ENCODE measurements at regions not wholly inside any gene's neighbourhood (a gene's known extent, or its start where the extent isn't known, plus 50 kb on each side); places are given as distances from the start of the nearest gene placed in this dataset.
"Not testable (repeated sequence)": the region's sequence is repeated elsewhere in the genome, so short reads cannot be mapped to it uniquely, and the experiment has no call there.

GRCh38 chr18:56001576-56001975 lies 413.6 kb upstream of the TCF4 start:
- DNase-seq: no peak

- no peak for DNase-seq
These were observed 412.0 kb upstream of the TCF4 start for GRCh38 chr18:56000041-56000440.

- no peak for DNase-seq
These were observed 411.6 kb upstream of the TCF4 start for GRCh38 chr18:55999641-56000040.

GRCh38 chr18:55998801-55999385 lies 410.9 kb upstream of the TCF4 start:
- no peak for DNase-seq

- DNase-seq: peak; percentile 57
These were observed 410.1 kb upstream of the TCF4 start for GRCh38 chr18:55998071-55998522.

GRCh38 chr18:55997151-55997561 lies 409.2 kb upstream of the TCF4 start:
- DNase-seq: no peak

- DNase-seq: no peak
These were observed 408.7 kb upstream of the TCF4 start for GRCh38 chr18:55996717-55997116.

- DNase-seq: no peak
These were observed 402.2 kb upstream of the TCF4 start for GRCh38 chr18:55990186-55990585.

GRCh38 chr18:55988537-55988936 lies 400.5 kb upstream of the TCF4 start:
- no peak for DNase-seq

GRCh38 chr18:55983433-55983832 lies 395.4 kb upstream of the TCF4 start:
- no peak for DNase-seq

- DNase-seq: no peak
These were observed 395.0 kb upstream of the TCF4 start for GRCh38 chr18:55982992-55983391.

- no peak for DNase-seq
These were observed 393.9 kb upstream of the TCF4 start for GRCh38 chr18:55981712-55982475.

GRCh38 chr18:55974521-55974920 lies 386.5 kb upstream of the TCF4 start:
- no peak for DNase-seq

- no peak for DNase-seq
These were observed 380.6 kb upstream of the TCF4 start for GRCh38 chr18:55968550-55968949.

GRCh38 chr18:55967019-55967418 lies 379.0 kb upstream of the TCF4 start:
- DNase-seq: no peak

- no peak for DNase-seq
These were observed 376.2 kb upstream of the TCF4 start for GRCh38 chr18:55964171-55964570.

GRCh38 chr18:55953326-55953725 lies 365.3 kb upstream of the TCF4 start:
- DNase-seq: no peak

GRCh38 chr18:55951738-55952137 lies 363.7 kb upstream of the TCF4 start:
- DNase-seq: not testable (repeated sequence)

GRCh38 chr18:55950379-55951166 lies 362.6 kb upstream of the TCF4 start:
- DNase-seq: no peak

- peak; percentile 58 for DNase-seq
These were observed 346.8 kb upstream of the TCF4 start for GRCh38 chr18:55934821-55935220.

- no peak for DNase-seq
These were observed 344.7 kb upstream of the TCF4 start for GRCh38 chr18:55932675-55933074.

- DNase-seq: no peak
These were observed 339.8 kb upstream of the TCF4 start for GRCh38 chr18:55927831-55928230.

- no peak for DNase-seq
These were observed 337.8 kb upstream of the TCF4 start for GRCh38 chr18:55925772-55926171.

GRCh38 chr18:55920063-55920462 lies 332.1 kb upstream of the TCF4 start:
- peak; percentile 87 for DNase-seq

Measured in NCI-H69 (cell line).